H9 (cell line): ENCODE measurements at regions not wholly inside any gene's neighbourhood (a gene's known extent, or its start where the extent isn't known, plus 50 kb on each side); places are given as distances from the start of the nearest gene placed in this dataset.

ENCODE experiments used
- DNase-seq: peaks from one replicate; pipeline ENCODE4 v3.0.0-alpha.2; 2017
- H2AFZ ChIP-seq: one replicate; pipeline ENCODE4 v1.6.1; 2013; ENCODE audit warnings: mild to moderate bottlenecking, low read length, control low read depth, moderate library complexity
- H2AK5ac ChIP-seq: 2 replicates; pipeline ENCODE4 v1.6.1; 2013; ENCODE audit warnings: low read length, control low read depth, mixed read lengths; ENCODE audit not compliant: insufficient read length
- H2BK120ac ChIP-seq: one replicate; pipeline ENCODE4 v1.6.1; 2013; ENCODE audit warnings: low read depth, mild to moderate bottlenecking, low read length, control low read depth, inconsistent platforms; ENCODE audit not compliant: poor library complexity, severe bottlenecking
- H2BK12ac ChIP-seq: 2 replicates; pipeline ENCODE4 v1.6.1; 2013; ENCODE audit warnings: low read length, control low read depth, mixed read lengths, low read depth; ENCODE audit not compliant: insufficient read length
- H2BK15ac ChIP-seq: 2 replicates; pipeline ENCODE4 v1.6.1; 2013; ENCODE audit warnings: low read depth, low read length, control low read depth
- H2BK20ac ChIP-seq: one replicate; pipeline ENCODE4 v1.6.1; 2013; ENCODE audit warnings: low read depth, mild to moderate bottlenecking, low read length, control low read depth, inconsistent platforms; ENCODE audit not compliant: poor library complexity, severe bottlenecking
- H2BK5ac ChIP-seq: 2 replicates; pipeline ENCODE4 v1.6.1; 2013; ENCODE audit warnings: low read length, control low read depth, mixed read lengths; ENCODE audit not compliant: insufficient read length
- H3K14ac ChIP-seq: 2 replicates; pipeline ENCODE4 v1.6.1; 2013; ENCODE audit warnings: low read length, control low read depth; ENCODE audit not compliant: insufficient read depth
- H3K18ac ChIP-seq: 2 replicates; pipeline ENCODE4 v1.6.1; 2013; ENCODE audit warnings: low read depth, mild to moderate bottlenecking, mixed read lengths, low read length, control low read depth; ENCODE audit not compliant: insufficient read length
- H3K23ac ChIP-seq: 2 replicates; pipeline ENCODE4 v1.6.1; 2013; ENCODE audit warnings: low read length, control low read depth, mixed read lengths, low read depth; ENCODE audit not compliant: insufficient read length
- H3K23me2 ChIP-seq: 2 replicates; pipeline ENCODE4 v1.6.1; 2013; ENCODE audit warnings: low read depth, mild to moderate bottlenecking, mixed read lengths, low read length, control low read depth; ENCODE audit not compliant: insufficient read length, poor library complexity, severe bottlenecking
- H3K27ac ChIP-seq: 2 replicates; pipeline ENCODE4 v1.5.1; 2013; ENCODE audit warnings: low read length, control low read depth, mixed read lengths, low read depth; ENCODE audit not compliant: insufficient read length
- H3K27me3 ChIP-seq: 2 replicates; pipeline ENCODE4 v1.6.1; 2013; ENCODE audit warnings: low read length, control low read depth, inconsistent platforms; ENCODE audit not compliant: insufficient read depth
- H3K4ac ChIP-seq: 2 replicates; pipeline ENCODE4 v1.6.1; 2013; ENCODE audit warnings: low read depth, mild to moderate bottlenecking, control low read depth, inconsistent platforms, low read length, moderate library complexity
- H3K4me1 ChIP-seq: 2 replicates; pipeline ENCODE4 v1.6.1; 2013; ENCODE audit warnings: low read length, control low read depth, inconsistent platforms; ENCODE audit not compliant: insufficient read depth
- H3K4me2 ChIP-seq: 2 replicates; pipeline ENCODE4 v1.6.1; 2013; ENCODE audit warnings: low read length, control low read depth, mixed read lengths; ENCODE audit not compliant: insufficient read length, insufficient read depth
- H3K56ac ChIP-seq: 2 replicates; pipeline ENCODE4 v1.6.1; 2013; ENCODE audit warnings: low read depth, mild to moderate bottlenecking, mixed read lengths, low read length, control low read depth; ENCODE audit not compliant: insufficient read length
- H3K79me1 ChIP-seq: 2 replicates; pipeline ENCODE4 v1.6.1; 2013; ENCODE audit warnings: low read depth, mild to moderate bottlenecking, moderate library complexity, low read length, control low read depth, inconsistent platforms; ENCODE audit not compliant: insufficient read depth, poor library complexity, severe bottlenecking
- H3K79me2 ChIP-seq: 2 replicates; pipeline ENCODE4 v1.6.1; 2013; ENCODE audit warnings: low read length, control low read depth, inconsistent platforms; ENCODE audit not compliant: insufficient read depth
- H3K9ac ChIP-seq: 2 replicates; pipeline ENCODE4 v1.6.1; 2013; ENCODE audit warnings: low read length, control low read depth, mixed read lengths; ENCODE audit not compliant: insufficient read length; ENCODE audit errors: extremely low read depth
- H3K9me3 ChIP-seq: one replicate; pipeline ENCODE4 v1.6.1; 2013; ENCODE audit warnings: low read depth, low read length, inconsistent platforms; ENCODE audit not compliant: control insufficient read depth
- H3T11ph ChIP-seq: one replicate; pipeline ENCODE4 v1.6.1; 2013; ENCODE audit warnings: mild to moderate bottlenecking, low read length, control low read depth, inconsistent platforms
- H4K20me1 ChIP-seq: one replicate; pipeline ENCODE4 v1.6.1; 2013; ENCODE audit not compliant: control insufficient read depth, insufficient read length, insufficient read depth
- H4K5ac ChIP-seq: 2 replicates; pipeline ENCODE4 v1.6.1; 2013; ENCODE audit warnings: low read depth, mild to moderate bottlenecking, mixed read lengths, low read length, control low read depth; ENCODE audit not compliant: insufficient read length
- H4K8ac ChIP-seq: replicated peaks from 2 replicates; pipeline ENCODE4 v1.6.1; 2013; ENCODE audit warnings: low read length, control low read depth, mixed read lengths, low read depth; ENCODE audit not compliant: insufficient read length
- H4K91ac ChIP-seq: 2 replicates; pipeline ENCODE4 v1.6.1; 2013; ENCODE audit warnings: low read depth, mild to moderate bottlenecking, moderate library complexity, mixed read lengths, low read length, control low read depth; ENCODE audit not compliant: insufficient read length
- H3K27ac Mint-ChIP-seq, 3 experiments: 2 replicates in 2 of 3; 3 replicates in 1 of 3; pipeline ENCODE4 v1.8.0; 2020 to 2021; ENCODE audit warnings: mixed read lengths in 3 of 3, mild to moderate bottlenecking in 1 of 3, moderate library complexity in 1 of 3
- H3K27me3 Mint-ChIP-seq: 2 replicates; pipeline ENCODE4 v1.8.0; 2021; ENCODE audit warnings: low read depth, mild to moderate bottlenecking, moderate library complexity, mixed read lengths
- H3K36me3 Mint-ChIP-seq, 3 experiments: 2 replicates in 2 of 3; 3 replicates in 1 of 3; pipeline ENCODE4 v1.8.0; 2020 to 2021; ENCODE audit warnings: low read depth in 3 of 3, mixed read lengths in 3 of 3; ENCODE audit not compliant: insufficient read depth in 1 of 3
- H3K4me1 Mint-ChIP-seq, 2 experiments: 2 replicates each; pipeline ENCODE4 v1.8.0; 2020; ENCODE audit warnings: mixed read lengths in 2 of 2
- H3K4me3 Mint-ChIP-seq, 2 experiments: 2 replicates in 1 of 2; 3 replicates in 1 of 2; pipeline ENCODE4 v1.8.0; 2020 to 2021; ENCODE audit warnings: mild to moderate bottlenecking in 2 of 2, mixed read lengths in 2 of 2, moderate library complexity in 1 of 2
- H3K9me3 Mint-ChIP-seq, 2 experiments: 2 replicates in 1 of 2; 3 replicates in 1 of 2; pipeline ENCODE4 v1.8.0; 2020; ENCODE audit warnings: mild to moderate bottlenecking in 2 of 2, mixed read lengths in 2 of 2, moderate library complexity in 1 of 2
- CTCF ChIP-seq: fragments of 200-600 bp; sonication (generic); conservative IDR thresholded peaks from 3 replicates; pipeline ENCODE4 v1.8.0; 2021; ENCODE audit warnings: antibody characterized with exemption, mild to moderate bottlenecking
- WGBS: extraction: QIAGEN DNeasy Blood & Tissue Kit; methylation state at CpG from one replicate; pipeline ENCODE4 v1.1.7; 2013; ENCODE audit warnings: missing lambda C conversion rate, low lambda C conversion rate, mixed read lengths; ENCODE audit not compliant: insufficient read length; ENCODE audit errors: extremely low coverage; 5-methylcytosine and 5-hydroxymethylcytosine counted together

GRCh38 chr9:94159069-94159939 is 75.0 kb downstream of the PTPDC1 start:
- Histone ChIP-seq H4K20me1 (no peaks in the 10 kb centered on the region), H3K79me2 (no peaks in the 10 kb centered on the region), H3K23me2 (no peaks in the 10 kb centered on the region), H3K4me1 (no peaks in the 10 kb centered on the region), H2BK120ac (no peak overlapping the region), H3K79me1 (no peaks in the 10 kb centered on the region), H3K4ac (no peak overlapping the region), H2BK15ac (no peak overlapping the region), H3K56ac (no peak overlapping the region), H3K14ac (no peak overlapping the region), H4K8ac (no peak overlapping the region), H2AK5ac (no peak overlapping the region), H3T11ph (no peak overlapping the region), H3K27ac (no peak overlapping the region), H3K27me3 (no peaks in the 10 kb centered on the region), H2AFZ (no peak overlapping the region), H2BK12ac (no peak overlapping the region), H3K23ac (no peak overlapping the region), H4K91ac (no peak overlapping the region), H2BK20ac (no peak overlapping the region), H4K5ac (no peak overlapping the region), H3K9me3 (no peaks in the 10 kb centered on the region), H3K4me2 (no peak overlapping the region), H3K18ac (no peak overlapping the region), H2BK5ac (no peak overlapping the region), H3K9ac (no peak overlapping the region)
- WGBS, result no CpG with 5 or more reads among the region's 8 CpGs
- DNase-seq, result no peak
- no peak for TF ChIP-seq CTCF
- Mint-ChIP-seq H3K36me3 (peaks cover 0 to 4% (median 0%) of the 10 kb centered on the region in 3 experiments; a peak in 2 of 7 replicates), H3K9me3 (peaks cover 2 to 4% of the 10 kb centered on the region in 2 experiments; a peak in 3 of 5 replicates), H3K27ac (no peak overlapping the region), H3K4me3 (no peak overlapping the region), H3K27me3 (no peaks in the 10 kb centered on the region), H3K4me1 (no peaks in the 10 kb centered on the region)
